Memory B cell (primary cell): ENCODE measurements at regions not wholly inside any gene's neighbourhood (a gene's known extent, or its start where the extent isn't known, plus 50 kb on each side); places are given as distances from the start of the nearest gene placed in this dataset.

ENCODE experiments used
- ATAC-seq: fragments of 150-1000 bp; cut with Tn5 transposase; 2 replicates; pipeline ENCODE4 v1.10.0; 2021; ENCODE audit warnings: low read depth, mild to moderate bottlenecking, moderate library complexity
- DNase-seq, 2 donors: peaks; one replicate each; pipeline ENCODE4 v3.0.0; 2022; ENCODE audit warnings: low spot score in 2 of 2
- H3K27ac Mint-ChIP-seq: one replicate; pipeline ENCODE4 v1.8.0; 2022; ENCODE audit warnings: mild to moderate bottlenecking, moderate library complexity, mixed read lengths
- H3K27me3 Mint-ChIP-seq: one replicate; pipeline ENCODE4 v1.8.0; 2022; ENCODE audit warnings: mixed read lengths
- H3K36me3 Mint-ChIP-seq: one replicate; pipeline ENCODE4 v1.8.0; 2022; ENCODE audit warnings: mild to moderate bottlenecking, mixed read lengths
- H3K4me1 Mint-ChIP-seq: one replicate; pipeline ENCODE4 v1.8.0; 2022; ENCODE audit warnings: mixed read lengths
- H3K4me3 Mint-ChIP-seq: one replicate; pipeline ENCODE4 v1.8.0; 2022; ENCODE audit warnings: mild to moderate bottlenecking, moderate library complexity, mixed read lengths
- H3K9me3 Mint-ChIP-seq: one replicate; pipeline ENCODE4 v1.8.0; 2022; ENCODE audit warnings: mixed read lengths

GRCh38 chr10:29881811-29882210, 177.6 kb downstream of the JCAD start:
- Mint-ChIP-seq H3K36me3 (no peaks in the 10 kb centered on the region), H3K4me3 (no peak overlapping the region), H3K27me3 (peaks cover 7% of the 10 kb centered on the region), H3K9me3 (peaks cover 3% of the 10 kb centered on the region), H3K27ac (no peak overlapping the region), H3K4me1 (no peaks in the 10 kb centered on the region)
- no peak for DNase-seq
- ATAC-seq = no peak

- Mint-ChIP-seq H3K9me3 (peaks cover 3% of the 10 kb centered on the region), H3K27ac (no peak overlapping the region), H3K4me3 (no peak overlapping the region), H3K4me1 (no peaks in the 10 kb centered on the region), H3K27me3 (peaks cover 7% of the 10 kb centered on the region), H3K36me3 (no peaks in the 10 kb centered on the region)
- DNase-seq = no peak
- no peak for ATAC-seq
Observed at GRCh38 chr10:29881336-29881771, 178.0 kb downstream of the JCAD start.

GRCh38 chr10:29880856-29881255, 178.5 kb downstream of the JCAD start:
- DNase-seq (no peak), ATAC-seq (no peak)
- H3K4me3 Mint-ChIP-seq = no peak overlapping the region
- no peaks in the 10 kb centered on the region for H3K36me3 Mint-ChIP-seq
- no peaks in the 10 kb centered on the region for H3K4me1 Mint-ChIP-seq
- H3K27me3 Mint-ChIP-seq = peaks cover 8% of the 10 kb centered on the region
- no peak overlapping the region for H3K27ac Mint-ChIP-seq
- peaks cover 3% of the 10 kb centered on the region for H3K9me3 Mint-ChIP-seq

- DNase-seq (no peak), ATAC-seq (no peak)
- no peak overlapping the region for H3K4me3 Mint-ChIP-seq
- no peaks in the 10 kb centered on the region for H3K36me3 Mint-ChIP-seq
- peaks cover 10% of the 10 kb centered on the region for H3K27me3 Mint-ChIP-seq
- H3K27ac Mint-ChIP-seq = no peak overlapping the region
- H3K9me3 Mint-ChIP-seq = no peaks in the 10 kb centered on the region
- H3K4me1 Mint-ChIP-seq = no peaks in the 10 kb centered on the region
Observed at GRCh38 chr10:29879862-29880261, 179.5 kb downstream of the JCAD start.

- Mint-ChIP-seq H3K36me3 (no peaks in the 10 kb centered on the region), H3K4me3 (no peak overlapping the region), H3K27ac (no peak overlapping the region), H3K4me1 (no peaks in the 10 kb centered on the region), H3K9me3 (no peaks in the 10 kb centered on the region), H3K27me3 (peaks cover 10% of the 10 kb centered on the region)
- no peak for ATAC-seq
- no peak for DNase-seq
Observed at GRCh38 chr10:29878492-29878891, 180.9 kb downstream of the JCAD start.

GRCh38 chr10:29877793-29878491, 181.4 kb downstream of the JCAD start:
- Mint-ChIP-seq H3K27ac (no peak overlapping the region), H3K27me3 (peaks cover 10% of the 10 kb centered on the region), H3K9me3 (no peaks in the 10 kb centered on the region), H3K4me1 (no peaks in the 10 kb centered on the region), H3K4me3 (no peak overlapping the region), H3K36me3 (no peaks in the 10 kb centered on the region)
- ATAC-seq (no peak), DNase-seq (no peak)

- H3K36me3 Mint-ChIP-seq = no peaks in the 10 kb centered on the region
Observed at GRCh38 chr10:29876008-29876555, 183.3 kb downstream of the JCAD start.

GRCh38 chr10:29874606-29875269, 184.6 kb downstream of the JCAD start:
- H3K36me3 Mint-ChIP-seq = no peaks in the 10 kb centered on the region
- DNase-seq (no peak), ATAC-seq (no peak)
- no peak overlapping the region for H3K27ac Mint-ChIP-seq
- H3K27me3 Mint-ChIP-seq = peaks cover 14% of the 10 kb centered on the region
- H3K9me3 Mint-ChIP-seq = peaks cover 7% of the 10 kb centered on the region
- no peaks in the 10 kb centered on the region for H3K4me1 Mint-ChIP-seq
- no peak overlapping the region for H3K4me3 Mint-ChIP-seq

More at GRCh38 chr10:29876008-29876555, 183.3 kb downstream of the JCAD start:
- Mint-ChIP-seq H3K27me3 (peaks cover 10% of the 10 kb centered on the region), H3K9me3 (no peaks in the 10 kb centered on the region), H3K4me3 (no peak overlapping the region), H3K27ac (no peak overlapping the region), H3K4me1 (no peaks in the 10 kb centered on the region)
- no peak for ATAC-seq
- DNase-seq = no peak

GRCh38 chr10:29873941-29874484, 185.4 kb downstream of the JCAD start:
- ATAC-seq (no peak), DNase-seq (no peak)
- no peak overlapping the region for H3K27ac Mint-ChIP-seq
- H3K27me3 Mint-ChIP-seq = peaks cover 14% of the 10 kb centered on the region
- H3K36me3 Mint-ChIP-seq = no peaks in the 10 kb centered on the region
- H3K4me3 Mint-ChIP-seq = no peak overlapping the region
- H3K9me3 Mint-ChIP-seq = peaks cover 7% of the 10 kb centered on the region
- H3K4me1 Mint-ChIP-seq = no peaks in the 10 kb centered on the region

GRCh38 chr10:29870522-29871044, 188.8 kb downstream of the JCAD start:
- peaks cover 6% of the 10 kb centered on the region for H3K27me3 Mint-ChIP-seq
- no peak overlapping the region for H3K27ac Mint-ChIP-seq
- ATAC-seq = no peak
- H3K4me3 Mint-ChIP-seq = no peak overlapping the region
- peaks cover 7% of the 10 kb centered on the region for H3K9me3 Mint-ChIP-seq
- H3K36me3 Mint-ChIP-seq = no peaks in the 10 kb centered on the region
- H3K4me1 Mint-ChIP-seq = no peaks in the 10 kb centered on the region
- DNase-seq = no peak

- Mint-ChIP-seq H3K27ac (no peak overlapping the region), H3K9me3 (peaks cover 7% of the 10 kb centered on the region)
Observed at GRCh38 chr10:29869593-29869992, 189.8 kb downstream of the JCAD start.

GRCh38 chr10:29866356-29866755, 193.0 kb downstream of the JCAD start:
- ATAC-seq = no peak
- H3K27me3 Mint-ChIP-seq = peaks cover 6% of the 10 kb centered on the region
- H3K4me1 Mint-ChIP-seq = no peaks in the 10 kb centered on the region
- H3K4me3 Mint-ChIP-seq = no peak overlapping the region
- peaks cover 7% of the 10 kb centered on the region for H3K9me3 Mint-ChIP-seq
- no peaks in the 10 kb centered on the region for H3K36me3 Mint-ChIP-seq
- DNase-seq = no peak
- no peak overlapping the region for H3K27ac Mint-ChIP-seq

More at GRCh38 chr10:29869593-29869992, 189.8 kb downstream of the JCAD start:
- H3K4me3 Mint-ChIP-seq = no peak overlapping the region
- no peak for ATAC-seq
- peaks cover 6% of the 10 kb centered on the region for H3K27me3 Mint-ChIP-seq
- no peaks in the 10 kb centered on the region for H3K36me3 Mint-ChIP-seq
- H3K4me1 Mint-ChIP-seq = no peaks in the 10 kb centered on the region
- DNase-seq = no peak

- no peak overlapping the region for H3K27ac Mint-ChIP-seq
- no peaks in the 10 kb centered on the region for H3K36me3 Mint-ChIP-seq
- H3K4me1 Mint-ChIP-seq = no peaks in the 10 kb centered on the region
- H3K4me3 Mint-ChIP-seq = no peak overlapping the region
- no peak for DNase-seq
- peaks cover 6% of the 10 kb centered on the region for H3K9me3 Mint-ChIP-seq
- peaks cover 5% of the 10 kb centered on the region for H3K27me3 Mint-ChIP-seq
- ATAC-seq = no peak
Observed at GRCh38 chr10:29865700-29866355, 193.6 kb downstream of the JCAD start.
